Endodermal cell (in vitro differentiated cells): ENCODE measurements at regions not wholly inside any gene's neighbourhood (a gene's known extent, or its start where the extent isn't known, plus 50 kb on each side); places are given as distances from the start of the nearest gene placed in this dataset.

Experiments
- DNase-seq: peaks from one replicate; pipeline ENCODE4 v3.0.0-alpha.2; 2017
- H3K27ac ChIP-seq: 2 replicates; pipeline ENCODE4 v1.5.1; 2013; ENCODE audit warnings: mild to moderate bottlenecking, low read depth, low read length, moderate library complexity
- H3K27me3 ChIP-seq: 2 replicates; pipeline ENCODE4 v1.6.1; 2013; ENCODE audit warnings: mild to moderate bottlenecking, low read length, moderate library complexity; ENCODE audit not compliant: insufficient read depth, control insufficient read depth, poor library complexity, severe bottlenecking
- H3K36me3 ChIP-seq: 2 replicates; pipeline ENCODE4 v1.7.0; 2013; ENCODE audit warnings: mild to moderate bottlenecking, low read length, moderate library complexity; ENCODE audit not compliant: control insufficient read depth, insufficient read depth
- H3K4me1 ChIP-seq: one replicate; pipeline ENCODE4 v1.7.0; 2013; ENCODE audit warnings: low read length; ENCODE audit not compliant: control insufficient read depth, insufficient read depth
- H3K4me3 ChIP-seq: 2 replicates; pipeline ENCODE4 v1.5.1; 2013; ENCODE audit warnings: mild to moderate bottlenecking, low read length, moderate library complexity
- H3K9ac ChIP-seq: 2 replicates; pipeline ENCODE4 v1.6.1; 2013; ENCODE audit warnings: mild to moderate bottlenecking, low read length, moderate library complexity; ENCODE audit not compliant: poor library complexity, severe bottlenecking; ENCODE audit errors: extremely low read depth
- H3K9me3 ChIP-seq: 2 replicates; pipeline ENCODE4 v1.6.1; 2013; ENCODE audit warnings: mild to moderate bottlenecking, low read length, moderate library complexity; ENCODE audit not compliant: control insufficient read depth
- H3K27ac Mint-ChIP-seq: 2 replicates; pipeline ENCODE4 v1.8.0; 2020; ENCODE audit warnings: mixed read lengths
- H3K27me3 Mint-ChIP-seq: 2 replicates; pipeline ENCODE4 v1.8.0; 2021; ENCODE audit warnings: mild to moderate bottlenecking, mixed read lengths; ENCODE audit not compliant: insufficient read depth
- H3K36me3 Mint-ChIP-seq: 2 replicates; pipeline ENCODE4 v1.8.0; 2020; ENCODE audit warnings: low read depth, mixed read lengths
- H3K4me1 Mint-ChIP-seq: 2 replicates; pipeline ENCODE4 v1.8.0; 2020; ENCODE audit warnings: mixed read lengths
- H3K4me3 Mint-ChIP-seq: 2 replicates; pipeline ENCODE4 v1.8.0; 2020; ENCODE audit warnings: mild to moderate bottlenecking, moderate library complexity, mixed read lengths
- H3K9me3 Mint-ChIP-seq: 2 replicates; pipeline ENCODE4 v1.8.0; 2020; ENCODE audit warnings: mild to moderate bottlenecking, mixed read lengths
- WGBS, 2 experiments: methylation state at CpG; one replicate each; pipeline versions ENCODE4 v1.1.5 to v1.1.7; 2013; ENCODE audit warnings: missing lambda C conversion rate in 2 of 2, mixed read lengths in 1 of 2; ENCODE audit not compliant: insufficient coverage in 1 of 2, insufficient read length in 1 of 2; 5-methylcytosine and 5-hydroxymethylcytosine counted together
- TF ChIP-seq, protein P1 (sequence below): fragments of 200-600 bp; sonication (generic); conservative IDR thresholded peaks from 2 replicates; pipeline ENCODE4 v1.5.0; 2021; ENCODE audit warnings: antibody characterized with exemption, mild to moderate bottlenecking

DNA sequence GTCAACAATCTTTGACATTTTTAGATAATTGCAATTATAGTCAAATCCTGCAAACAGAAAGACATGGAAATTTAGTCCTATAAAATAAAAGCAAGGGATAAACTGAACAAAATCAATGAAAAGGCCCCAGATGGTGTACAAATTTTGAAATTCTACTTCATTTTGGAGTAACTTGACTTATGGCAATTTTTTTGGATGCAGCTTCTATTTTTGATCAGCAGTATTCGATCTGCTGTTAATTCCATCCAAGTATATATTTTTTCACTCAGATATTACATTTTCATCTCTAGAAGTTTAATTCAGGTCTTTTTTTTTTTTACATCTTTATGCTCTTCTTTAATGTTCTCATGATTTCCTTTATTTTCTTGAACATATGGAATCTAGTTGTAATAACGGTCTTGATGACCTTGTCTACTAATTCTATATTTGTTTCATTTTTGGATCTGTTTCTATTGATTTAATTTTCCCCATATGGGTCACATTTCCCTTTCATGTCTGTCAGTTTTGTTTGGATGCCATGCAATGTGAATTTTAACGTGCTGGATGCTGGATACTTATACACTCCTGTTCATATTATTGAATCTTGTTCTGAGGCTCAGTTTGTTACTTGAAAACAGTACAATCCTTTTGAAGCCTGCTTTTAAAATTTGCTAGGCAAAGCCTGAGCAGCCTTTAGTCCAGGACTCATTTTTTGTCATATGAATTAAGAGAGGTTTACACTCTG is 164.3 kb upstream of the FAM3C start:
- WGBS, 2 experiments, result 94 to 100% methylated on average over 2 to 3 of the region's 3 CpGs
- Mint-ChIP-seq H3K4me1 (peaks cover 14% of the 10 kb centered on the region), H3K27ac (no peak overlapping the region), H3K36me3 (no peaks in the 10 kb centered on the region), H3K4me3 (no peak overlapping the region), H3K9me3 (no peaks in the 10 kb centered on the region), H3K27me3 (no peaks in the 10 kb centered on the region)
- no peaks in the 10 kb centered on the region for H3K4me1 ChIP-seq
- DNase-seq, result no peak
- TF ChIP-seq, protein P1, sequence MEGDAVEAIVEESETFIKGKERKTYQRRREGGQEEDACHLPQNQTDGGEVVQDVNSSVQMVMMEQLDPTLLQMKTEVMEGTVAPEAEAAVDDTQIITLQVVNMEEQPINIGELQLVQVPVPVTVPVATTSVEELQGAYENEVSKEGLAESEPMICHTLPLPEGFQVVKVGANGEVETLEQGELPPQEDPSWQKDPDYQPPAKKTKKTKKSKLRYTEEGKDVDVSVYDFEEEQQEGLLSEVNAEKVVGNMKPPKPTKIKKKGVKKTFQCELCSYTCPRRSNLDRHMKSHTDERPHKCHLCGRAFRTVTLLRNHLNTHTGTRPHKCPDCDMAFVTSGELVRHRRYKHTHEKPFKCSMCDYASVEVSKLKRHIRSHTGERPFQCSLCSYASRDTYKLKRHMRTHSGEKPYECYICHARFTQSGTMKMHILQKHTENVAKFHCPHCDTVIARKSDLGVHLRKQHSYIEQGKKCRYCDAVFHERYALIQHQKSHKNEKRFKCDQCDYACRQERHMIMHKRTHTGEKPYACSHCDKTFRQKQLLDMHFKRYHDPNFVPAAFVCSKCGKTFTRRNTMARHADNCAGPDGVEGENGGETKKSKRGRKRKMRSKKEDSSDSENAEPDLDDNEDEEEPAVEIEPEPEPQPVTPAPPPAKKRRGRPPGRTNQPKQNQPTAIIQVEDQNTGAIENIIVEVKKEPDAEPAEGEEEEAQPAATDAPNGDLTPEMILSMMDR, result no peak
- no peaks in the 10 kb centered on the region for H3K27me3 ChIP-seq
- H3K9ac ChIP-seq, result no peak overlapping the region
- no peak overlapping the region for H3K4me3 ChIP-seq
- H3K27ac ChIP-seq, result no peak overlapping the region
- H3K36me3 ChIP-seq, result no peaks in the 10 kb centered on the region
- no peaks in the 10 kb centered on the region for H3K9me3 ChIP-seq

DNA sequence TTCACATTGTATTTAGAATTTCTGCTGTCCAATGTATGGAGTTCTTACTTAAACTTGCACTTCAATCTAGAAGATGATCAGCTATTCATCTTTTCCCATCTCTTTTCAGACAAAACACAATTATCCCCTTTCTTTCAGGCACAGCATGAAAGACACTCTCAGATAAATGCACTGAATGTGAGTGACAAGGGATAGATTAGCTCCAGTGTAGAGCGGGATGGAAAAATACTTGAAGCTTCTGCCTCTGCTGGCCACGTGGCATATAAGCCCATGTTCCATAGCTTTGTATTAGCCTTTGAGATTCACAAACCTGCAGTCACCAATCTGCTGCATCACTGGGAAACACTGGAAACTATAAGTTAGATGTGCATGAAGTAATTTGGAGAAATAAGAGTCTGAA is 162.2 kb upstream of the FAM3C start:
- no peaks in the 10 kb centered on the region for H3K9me3 ChIP-seq
- TF ChIP-seq, protein P1, result peak; percentile 66
- peaks cover 7% of the 10 kb centered on the region for H3K4me1 Mint-ChIP-seq
- no peak for DNase-seq
- no peak overlapping the region for H3K9ac ChIP-seq
- no peaks in the 10 kb centered on the region for H3K9me3 Mint-ChIP-seq
- H3K4me3 Mint-ChIP-seq, result no peak overlapping the region
- no peaks in the 10 kb centered on the region for H3K4me1 ChIP-seq
- no peak overlapping the region for H3K27ac Mint-ChIP-seq
- H3K4me3 ChIP-seq, result no peak overlapping the region
- no peak overlapping the region for H3K27ac ChIP-seq
- no peaks in the 10 kb centered on the region for H3K36me3 ChIP-seq
- H3K36me3 Mint-ChIP-seq, result no peaks in the 10 kb centered on the region
- no peaks in the 10 kb centered on the region for H3K27me3 ChIP-seq
- 55 to 59% methylated on average over 2 of the region's 2 CpGs for WGBS, 2 experiments
- H3K27me3 Mint-ChIP-seq, result no peaks in the 10 kb centered on the region

DNA sequence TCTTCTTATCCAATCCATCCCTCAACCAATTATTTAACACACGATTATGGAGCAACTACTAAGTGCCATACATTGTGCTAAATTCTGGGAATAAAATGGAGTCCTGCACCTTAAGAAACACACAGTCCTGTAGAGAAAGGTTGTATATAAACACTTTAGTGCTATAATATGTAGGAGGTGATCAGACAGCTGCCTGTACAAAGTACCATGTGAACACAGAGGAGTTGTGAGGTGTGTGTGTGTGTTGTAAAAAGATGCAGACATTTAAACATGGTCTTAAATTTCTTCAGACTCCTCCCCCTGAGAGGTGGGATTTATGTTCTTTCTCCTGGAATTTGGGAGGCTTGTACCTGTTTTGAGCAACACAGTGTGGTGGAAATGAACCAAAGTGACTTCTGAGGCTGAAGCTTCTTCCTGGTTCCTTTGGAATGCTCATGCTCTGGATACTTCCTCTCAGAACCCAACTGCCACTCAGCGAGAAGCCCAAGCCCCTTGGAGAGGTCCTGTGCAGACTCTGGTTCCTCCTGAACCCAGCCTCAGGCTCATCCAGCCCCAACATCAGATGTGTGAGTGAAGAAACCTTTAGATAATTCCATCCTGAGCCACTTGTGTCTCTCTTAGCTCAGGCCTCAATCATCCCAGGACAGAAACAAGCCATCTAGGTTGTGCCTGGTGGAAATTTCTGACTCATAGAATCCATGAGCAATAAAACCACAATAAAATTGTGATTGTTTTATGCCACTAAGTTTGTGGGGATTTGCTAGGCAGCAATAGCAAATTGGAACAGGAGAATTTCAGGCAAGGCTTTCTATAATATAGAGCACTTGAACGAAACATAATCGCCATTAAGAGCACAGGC is 161.2 kb upstream of the FAM3C start:
- no peaks in the 10 kb centered on the region for H3K27me3 Mint-ChIP-seq
- Histone ChIP-seq H3K27ac (no peak overlapping the region), H3K9me3 (no peaks in the 10 kb centered on the region), H3K4me3 (no peak overlapping the region), H3K36me3 (no peaks in the 10 kb centered on the region), H3K4me1 (no peaks in the 10 kb centered on the region), H3K9ac (no peak overlapping the region), H3K27me3 (no peaks in the 10 kb centered on the region)
- no peaks in the 10 kb centered on the region for H3K36me3 Mint-ChIP-seq
- no peak overlapping the region for H3K4me3 Mint-ChIP-seq
- WGBS, 2 experiments, result 98 to 100% methylated on average over 2 to 4 of the region's 4 CpGs
- no peak for DNase-seq
- no peaks in the 10 kb centered on the region for H3K9me3 Mint-ChIP-seq
- TF ChIP-seq, protein P1, result no peak
- H3K27ac Mint-ChIP-seq, result no peak overlapping the region
- H3K4me1 Mint-ChIP-seq, result peaks cover 9% of the 10 kb centered on the region
